ENCODE measurements at regions not wholly inside any gene's neighbourhood (a gene's known extent, or its start where the extent isn't known, plus 50 kb on each side); places are given as distances from the start of the nearest gene placed in this dataset.

GRCh38 chr20:40810332-40811000 lies 121.4 kb upstream of the MAFB start:
- no peak for TF ChIP-seq CTCF (IDR thresholded peaks at IDR 0.05)
- TF ChIP-seq POLR2A (IDR thresholded peaks at IDR 0.05): no peak

All from testis (tissue), 2 donors.